Spleen (tissue), 11 donors: ENCODE measurements at regions not wholly inside any gene's neighbourhood (a gene's known extent, or its start where the extent isn't known, plus 50 kb on each side); places are given as distances from the start of the nearest gene placed in this dataset.
"Not testable (repeated sequence)": the region's sequence is repeated elsewhere in the genome, so short reads cannot be mapped to it uniquely, and the experiment has no call there.

ENCODE experiments used
- DNase-seq: peaks from one replicate; pipeline ENCODE4 v3.0.0-alpha.2; 2020
- H3K27ac ChIP-seq, 8 donors: fragments of 200-600 bp; sonication (generic) in 7 of 8; 1 replicate in 4 of 8; 2 replicates in 4 of 8; pipeline versions ENCODE4 v1.5.0 to v1.8.0; 2016 to 2021; ENCODE audit warnings: inconsistent platforms in 4 of 8, mild to moderate bottlenecking in 4 of 8, moderate library complexity in 1 of 8
- H3K27me3 ChIP-seq, 7 donors: fragments of 200-600 bp; sonication (generic) in 6 of 7; replicated peaks in 1 of 7; 1 replicate in 4 of 7; 2 replicates in 3 of 7; pipeline versions ENCODE4 v1.5.0 to v1.8.0; 2016 to 2021; ENCODE audit warnings: inconsistent platforms in 3 of 7, mild to moderate bottlenecking in 1 of 7
- H3K36me3 ChIP-seq, 6 donors: fragments of 200-600 bp; sonication (generic) in 5 of 6; 1 replicate in 4 of 6; 2 replicates in 2 of 6; pipeline versions ENCODE4 v1.5.0 to v1.8.0; 2016 to 2021; ENCODE audit warnings: inconsistent platforms in 2 of 6
- H3K4me1 ChIP-seq, 6 donors: fragments of 200-600 bp; sonication (generic) in 5 of 6; 1 replicate in 3 of 6; 2 replicates in 3 of 6; pipeline versions ENCODE4 v1.5.0 to v1.8.0; 2016 to 2021; ENCODE audit warnings: inconsistent platforms in 3 of 6
- H3K4me3 ChIP-seq, 8 donors: fragments of 200-600 bp; sonication (generic) in 7 of 8; 1 replicate in 4 of 8; 2 replicates in 4 of 8; pipeline versions ENCODE4 v1.5.0 to v1.8.0; 2016 to 2021; ENCODE audit warnings: inconsistent platforms in 4 of 8, mild to moderate bottlenecking in 4 of 8, moderate library complexity in 2 of 8
- H3K9me3 ChIP-seq, 8 donors: fragments of 200-600 bp; sonication (generic) in 7 of 8; 1 replicate in 4 of 8; 2 replicates in 4 of 8; pipeline versions ENCODE4 v1.5.0 to v1.8.0; 2016 to 2021; ENCODE audit warnings: inconsistent platforms in 4 of 8
- POLR2A ChIP-seq, 3 donors: fragments of 450-650 bp; IDR thresholded peaks; one replicate each; pipeline ENCODE4 v1.5.1; 2017; ENCODE audit warnings: antibody characterized with exemption in 3 of 3, mild to moderate bottlenecking in 1 of 3
- POLR2AphosphoS5 ChIP-seq, 3 donors: sonication (generic); formaldehyde crosslinking; IDR thresholded peaks; one replicate each; pipeline ENCODE4 v1.5.1; 2017; ENCODE audit warnings: antibody characterized with exemption in 3 of 3
- WGBS, 5 donors: extraction: QIAGEN DNeasy Blood & Tissue Kit in 3 of 5; methylation state at CpG; one replicate each; pipeline versions ENCODE4 v1.1.5 to v1.1.7; 2013 to 2018; 5-methylcytosine and 5-hydroxymethylcytosine counted together
- intact Hi-C: fragments of 100-400 bp; cut with DNase I; formaldehyde crosslinking; loops from one replicate; pipeline ENCODE4 v1.15.0; 2023; ENCODE audit warnings: low total_unique reads
- TF ChIP-seq, protein P1 (sequence below), 11 experiments: fragments of 200-600 bp in 7 of 11; fragments of 450-650 bp in 4 of 11; sonication (generic) in 4 of 11; IDR thresholded peaks in 8 of 11; conservative IDR thresholded peaks in 3 of 11; 1 replicate in 7 of 11; 2 replicates in 4 of 11; pipeline versions ENCODE4 v1.4.0 to v1.8.0; 2016 to 2021; ENCODE audit warnings: antibody characterized with exemption in 11 of 11, inconsistent platforms in 4 of 11, mild to moderate bottlenecking in 1 of 11
- donor health status: healthy with polysubstance abuse.
- donor health status: DM: no; HTN: no; CAD: no; lungs with moderate emphysema.
- donor health status: DM: no; HTN: no; CAD: no.
- donor health status: Bipolar disorder and iron deficiency.
- donor health status: healthy.
- donor health status: DM: no; HTN: no; CAD: no.
- donor health status: DM: yes; HTN: yes; CAD: no.

GRCh38 chr11:128151338-128151737 is 436.0 kb downstream of the ETS1 start:
- Histone ChIP-seq H3K27me3 (no peaks in the 10 kb centered on the region), H3K4me1 (peaks cover 0 to 23% (median 5%) of the 10 kb centered on the region in 6 donors), H3K36me3 (no peaks in the 10 kb centered on the region), H3K27ac (no peak overlapping the region), H3K4me3 (no peak overlapping the region), H3K9me3 (no peaks in the 10 kb centered on the region)
- WGBS, 5 donors: 85 to 100% (median 92%) methylated on average over 2 of the region's 2 CpGs
- TF ChIP-seq POLR2A (IDR thresholded peaks at IDR 0.05) (no peak), POLR2AphosphoS5 (IDR thresholded peaks at IDR 0.05) (no peak)
- TF ChIP-seq, protein P1, sequence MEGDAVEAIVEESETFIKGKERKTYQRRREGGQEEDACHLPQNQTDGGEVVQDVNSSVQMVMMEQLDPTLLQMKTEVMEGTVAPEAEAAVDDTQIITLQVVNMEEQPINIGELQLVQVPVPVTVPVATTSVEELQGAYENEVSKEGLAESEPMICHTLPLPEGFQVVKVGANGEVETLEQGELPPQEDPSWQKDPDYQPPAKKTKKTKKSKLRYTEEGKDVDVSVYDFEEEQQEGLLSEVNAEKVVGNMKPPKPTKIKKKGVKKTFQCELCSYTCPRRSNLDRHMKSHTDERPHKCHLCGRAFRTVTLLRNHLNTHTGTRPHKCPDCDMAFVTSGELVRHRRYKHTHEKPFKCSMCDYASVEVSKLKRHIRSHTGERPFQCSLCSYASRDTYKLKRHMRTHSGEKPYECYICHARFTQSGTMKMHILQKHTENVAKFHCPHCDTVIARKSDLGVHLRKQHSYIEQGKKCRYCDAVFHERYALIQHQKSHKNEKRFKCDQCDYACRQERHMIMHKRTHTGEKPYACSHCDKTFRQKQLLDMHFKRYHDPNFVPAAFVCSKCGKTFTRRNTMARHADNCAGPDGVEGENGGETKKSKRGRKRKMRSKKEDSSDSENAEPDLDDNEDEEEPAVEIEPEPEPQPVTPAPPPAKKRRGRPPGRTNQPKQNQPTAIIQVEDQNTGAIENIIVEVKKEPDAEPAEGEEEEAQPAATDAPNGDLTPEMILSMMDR (IDR thresholded peaks at IDR 0.05 in 8 of 11, conservative IDR thresholded peaks at IDR 0.05 in 3 of 11): no peak
- DNase-seq: no peak
- intact Hi-C loops: no loop called here

DNA sequence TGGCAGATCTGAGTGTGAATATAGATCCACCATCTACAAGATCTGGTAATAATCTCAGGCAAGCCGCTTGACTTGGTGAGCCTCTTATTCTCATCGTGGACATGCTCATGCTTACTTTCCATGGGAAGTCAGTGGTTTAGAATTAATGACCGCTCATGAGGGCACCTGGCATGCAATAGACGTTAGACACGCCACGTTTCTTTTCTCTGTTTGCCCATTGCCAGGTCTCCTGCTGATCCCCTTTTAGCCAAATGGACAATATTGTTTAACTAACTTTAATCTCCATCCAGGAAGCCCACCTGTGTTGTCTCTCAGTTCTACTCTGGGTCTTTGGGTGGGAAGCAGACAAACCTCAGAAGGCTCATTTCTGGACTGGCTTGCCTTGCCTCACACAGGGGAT is 439.1 kb downstream of the ETS1 start:
- WGBS, 5 donors: 93 to 98% (median 95%) methylated on average over 6 of the region's 6 CpGs

DNA sequence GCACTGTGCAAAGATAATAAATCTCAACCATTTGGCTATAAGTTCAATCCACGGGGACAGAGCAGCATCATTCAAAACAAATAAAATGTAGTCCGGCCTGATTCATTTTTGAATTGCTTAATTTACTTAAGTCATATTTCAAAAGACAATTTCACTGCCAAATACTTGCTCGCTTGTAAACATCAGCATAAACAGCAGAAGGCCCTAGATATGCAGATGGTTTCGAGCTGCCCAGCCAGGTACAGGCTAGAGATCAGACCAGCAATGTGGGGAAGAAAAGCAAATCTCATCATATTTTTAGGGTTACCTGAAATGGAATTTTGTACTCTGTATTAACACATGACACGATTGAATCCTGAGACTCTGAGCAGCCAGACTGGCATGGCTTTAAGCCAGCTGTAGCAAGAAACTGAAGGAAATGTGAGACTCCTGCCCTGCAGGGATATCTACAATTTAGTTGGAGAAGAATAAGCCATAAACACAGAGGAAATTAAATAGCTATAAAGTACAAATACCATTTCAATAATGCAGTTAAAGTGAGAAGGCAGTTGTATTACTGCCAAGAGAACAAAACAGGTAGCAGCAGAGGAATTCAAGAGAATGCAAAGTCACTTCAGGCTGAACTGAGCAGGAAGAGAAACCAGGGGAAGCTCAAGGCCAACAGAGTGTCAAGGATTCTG is 440.3 kb downstream of the ETS1 start:
- TF ChIP-seq POLR2AphosphoS5 (IDR thresholded peaks at IDR 0.05) (no peak), POLR2A (IDR thresholded peaks at IDR 0.05) (no peak)
- TF ChIP-seq, protein P1 (IDR thresholded peaks at IDR 0.05 in 8 of 11, conservative IDR thresholded peaks at IDR 0.05 in 3 of 11): no peak
- intact Hi-C loops: no loop called here
- DNase-seq: no peak
- Histone ChIP-seq H3K4me3 (no peak overlapping the region), H3K27ac (peak overlapping the region in 5 of 8 donors; percentile 18 to 59 (median 32)), H3K9me3 (peaks cover 0 to 6% (median 3%) of the 10 kb centered on the region in 8 donors), H3K4me1 (peaks cover 0 to 12% (median 5%) of the 10 kb centered on the region in 6 donors), H3K36me3 (no peaks in the 10 kb centered on the region), H3K27me3 (no peaks in the 10 kb centered on the region)
- WGBS, 5 donors: 72 to 81% (median 78%) methylated on average over 5 of the region's 5 CpGs

More for the DNA sequence above, 439.1 kb downstream of the ETS1 start:
- Histone ChIP-seq H3K9me3 (no peaks in the 10 kb centered on the region), H3K36me3 (no peaks in the 10 kb centered on the region), H3K4me3 (no peak overlapping the region), H3K27ac (peak overlapping the region in 4 of 8 donors; percentile 29 to 59 (median 46)), H3K4me1 (peaks cover 0 to 13% (median 5%) of the 10 kb centered on the region in 6 donors), H3K27me3 (no peaks in the 10 kb centered on the region)
- DNase-seq: no peak
- TF ChIP-seq, protein P1 (IDR thresholded peaks at IDR 0.05 in 8 of 11, conservative IDR thresholded peaks at IDR 0.05 in 3 of 11): no peak
- no peak for TF ChIP-seq POLR2A (IDR thresholded peaks at IDR 0.05)
- no peak for TF ChIP-seq POLR2AphosphoS5 (IDR thresholded peaks at IDR 0.05)
- intact Hi-C loops: no loop called here

GRCh38 chr11:128140293-128140692 is 447.1 kb downstream of the ETS1 start:
- H3K27me3 ChIP-seq, H3K27ac ChIP-seq, H3K4me1 ChIP-seq, H3K36me3 ChIP-seq, intact Hi-C loops, H3K4me3 ChIP-seq, DNase-seq: not testable (repeated sequence)
- WGBS, 5 donors: 87 to 100% (median 92%) methylated on average over 2 to 5 of the region's 6 CpGs; no CpG with 5 or more reads in 1 of the 5 donors
- H3K9me3 ChIP-seq: peaks cover 0 to 14% (median 7%) of the 10 kb centered on the region in 8 donors
